HEK293 (cell line): ENCODE measurements at regions not wholly inside any gene's neighbourhood (a gene's known extent, or its start where the extent isn't known, plus 50 kb on each side); places are given as distances from the start of the nearest gene placed in this dataset.

Experiments
- CTCF ChIP-seq: fragments of 450-650 bp; formaldehyde crosslinking; IDR thresholded peaks from 2 replicates; pipeline ENCODE4 v1.5.1; 2016; ENCODE audit warnings: missing biosample characterization, missing genetic modification characterization
- HOXC10 ChIP-seq: sonication (generic); formaldehyde crosslinking; IDR thresholded peaks from 2 replicates; pipeline ENCODE4 v1.8.1; 2023; ENCODE audit warnings: mild to moderate bottlenecking, missing genetic modification reagents
- WT1 ChIP-seq: fragments of 450-650 bp; formaldehyde crosslinking; IDR thresholded peaks from 2 replicates; pipeline ENCODE4 v1.5.1; 2016; ENCODE audit warnings: missing biosample characterization, missing genetic modification characterization
- TF ChIP-seq, protein P1 (sequence below): fragments of 450-650 bp; formaldehyde crosslinking; conservative IDR thresholded peaks from 2 replicates; pipeline ENCODE4 v1.5.1; 2016; ENCODE audit warnings: low read depth, missing biosample characterization, missing genetic modification characterization

DNA sequence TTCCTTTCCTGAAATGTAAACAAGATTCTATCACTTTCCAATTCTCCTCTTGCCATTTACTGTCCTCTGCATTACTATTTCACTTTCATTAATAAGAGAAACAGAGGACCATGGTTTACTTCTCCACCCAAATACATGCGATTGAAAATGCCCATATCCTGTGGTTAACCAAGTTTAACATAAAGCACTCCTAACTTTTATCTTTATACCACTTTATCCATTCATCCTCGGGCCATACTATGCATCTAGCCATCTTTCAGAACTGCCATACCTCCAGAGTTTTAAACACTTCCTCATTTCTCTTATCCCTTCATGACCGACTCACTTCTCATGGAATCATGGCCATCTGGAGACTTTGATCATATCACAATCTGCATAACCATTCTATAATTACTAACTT, 1182.3 kb downstream of the CNTNAP5 start:
- no peak for TF ChIP-seq WT1 (tag by site-specific recombination)
- TF ChIP-seq, protein P1, sequence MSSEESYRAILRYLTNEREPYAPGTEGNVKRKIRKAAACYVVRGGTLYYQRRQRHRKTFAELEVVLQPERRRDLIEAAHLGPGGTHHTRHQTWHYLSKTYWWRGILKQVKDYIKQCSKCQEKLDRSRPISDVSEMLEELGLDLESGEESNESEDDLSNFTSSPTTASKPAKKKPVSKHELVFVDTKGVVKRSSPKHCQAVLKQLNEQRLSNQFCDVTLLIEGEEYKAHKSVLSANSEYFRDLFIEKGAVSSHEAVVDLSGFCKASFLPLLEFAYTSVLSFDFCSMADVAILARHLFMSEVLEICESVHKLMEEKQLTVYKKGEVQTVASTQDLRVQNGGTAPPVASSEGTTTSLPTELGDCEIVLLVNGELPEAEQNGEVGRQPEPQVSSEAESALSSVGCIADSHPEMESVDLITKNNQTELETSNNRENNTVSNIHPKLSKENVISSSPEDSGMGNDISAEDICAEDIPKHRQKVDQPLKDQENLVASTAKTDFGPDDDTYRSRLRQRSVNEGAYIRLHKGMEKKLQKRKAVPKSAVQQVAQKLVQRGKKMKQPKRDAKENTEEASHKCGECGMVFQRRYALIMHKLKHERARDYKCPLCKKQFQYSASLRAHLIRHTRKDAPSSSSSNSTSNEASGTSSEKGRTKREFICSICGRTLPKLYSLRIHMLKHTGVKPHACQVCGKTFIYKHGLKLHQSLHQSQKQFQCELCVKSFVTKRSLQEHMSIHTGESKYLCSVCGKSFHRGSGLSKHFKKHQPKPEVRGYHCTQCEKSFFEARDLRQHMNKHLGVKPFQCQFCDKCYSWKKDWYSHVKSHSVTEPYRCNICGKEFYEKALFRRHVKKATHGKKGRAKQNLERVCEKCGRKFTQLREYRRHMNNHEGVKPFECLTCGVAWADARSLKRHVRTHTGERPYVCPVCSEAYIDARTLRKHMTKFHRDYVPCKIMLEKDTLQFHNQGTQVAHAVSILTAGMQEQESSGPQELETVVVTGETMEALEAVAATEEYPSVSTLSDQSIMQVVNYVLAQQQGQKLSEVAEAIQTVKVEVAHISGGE (tag by site-specific recombination) = no peak
- no peak for TF ChIP-seq CTCF (tag by site-specific recombination)
- no peak for TF ChIP-seq HOXC10 (CRISPR knock-in tag)
